Jurkat, Clone E6-1 (cell line): ENCODE measurements at regions not wholly inside any gene's neighbourhood (a gene's known extent, or its start where the extent isn't known, plus 50 kb on each side); places are given as distances from the start of the nearest gene placed in this dataset.
A peak's percentile ranks its signal among the peaks of the same experiment; 100 is the strongest.
"Not testable (repeated sequence)": the region's sequence is repeated elsewhere in the genome, so short reads cannot be mapped to it uniquely, and the experiment has no call there.

Experiments
- DNase-seq: peaks from one replicate; pipeline ENCODE4 v3.0.0-alpha.2; 2011; ENCODE audit warnings: low read depth, low spot score
- H3K4me3 ChIP-seq: 2 replicates; pipeline ENCODE4 v1.5.1; 2011; ENCODE audit warnings: mild to moderate bottlenecking, low read length, control low read depth, moderate library complexity

DNA sequence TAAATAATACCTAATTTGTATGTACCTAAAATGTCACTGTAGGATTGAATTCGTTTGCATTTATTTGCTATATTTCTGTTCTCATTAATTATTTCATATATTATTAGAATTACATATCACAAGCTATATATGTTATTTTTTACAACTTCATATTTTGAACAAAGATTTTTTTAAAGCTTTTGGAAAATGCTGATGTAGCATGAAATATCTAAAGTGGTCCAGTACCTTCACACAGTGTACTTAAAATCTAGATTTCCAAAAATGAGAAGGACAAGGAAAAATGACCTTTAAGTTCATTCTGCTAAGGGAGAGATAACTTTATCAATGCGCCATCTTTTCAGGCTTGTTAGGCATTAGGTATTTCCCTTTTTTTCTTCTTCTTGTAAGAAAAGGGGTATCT lies 71.8 kb downstream of the LARP7 start:
- no peak for DNase-seq
- H3K4me3 ChIP-seq, result no peak overlapping the region

DNA sequence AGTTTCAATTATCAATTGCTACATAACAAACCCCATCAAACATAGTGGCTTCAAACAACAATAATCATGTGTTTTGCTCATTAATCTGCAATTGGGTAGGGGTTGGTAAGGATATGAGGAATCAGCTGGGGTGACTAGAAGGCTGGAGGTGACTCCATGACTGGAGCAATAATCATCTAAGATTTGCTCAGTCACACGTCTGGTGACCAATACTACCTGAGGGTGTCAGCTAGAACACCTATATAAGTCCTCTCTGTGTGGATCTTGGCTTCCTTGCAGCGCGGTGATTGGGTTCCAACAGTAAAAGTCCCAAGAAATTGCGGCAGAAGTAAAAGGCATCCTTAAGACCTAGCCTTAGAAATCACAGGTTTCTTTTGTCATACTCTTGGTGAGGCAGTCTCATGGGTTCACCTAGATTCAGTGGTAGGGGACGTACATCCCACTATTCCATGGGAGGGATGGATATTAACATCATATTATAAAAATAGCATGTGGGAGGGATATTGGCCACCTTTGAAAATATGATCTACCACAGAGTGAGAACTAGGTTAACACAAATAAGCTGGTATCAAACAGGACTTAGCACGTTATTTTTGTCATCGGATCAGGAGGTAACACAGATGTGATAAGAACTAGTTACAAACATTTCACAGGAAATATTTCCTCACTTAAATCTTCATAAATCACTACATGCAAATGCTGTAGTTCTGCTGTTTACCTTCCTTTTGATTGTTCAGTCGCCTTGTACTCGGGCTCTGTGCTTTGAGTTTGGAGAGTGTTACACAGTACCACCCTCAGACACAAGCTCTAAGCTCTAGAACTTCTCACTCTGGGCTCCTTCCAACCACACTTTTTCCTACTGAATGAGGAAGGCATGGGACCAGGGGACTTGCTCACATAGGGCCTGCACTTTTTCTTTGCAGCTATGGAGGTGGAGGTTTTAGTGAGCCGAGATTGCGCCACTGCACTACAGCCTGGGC lies 78.3 kb downstream of the LARP7 start:
- no peak overlapping the region for H3K4me3 ChIP-seq
- DNase-seq, result no peak

DNA sequence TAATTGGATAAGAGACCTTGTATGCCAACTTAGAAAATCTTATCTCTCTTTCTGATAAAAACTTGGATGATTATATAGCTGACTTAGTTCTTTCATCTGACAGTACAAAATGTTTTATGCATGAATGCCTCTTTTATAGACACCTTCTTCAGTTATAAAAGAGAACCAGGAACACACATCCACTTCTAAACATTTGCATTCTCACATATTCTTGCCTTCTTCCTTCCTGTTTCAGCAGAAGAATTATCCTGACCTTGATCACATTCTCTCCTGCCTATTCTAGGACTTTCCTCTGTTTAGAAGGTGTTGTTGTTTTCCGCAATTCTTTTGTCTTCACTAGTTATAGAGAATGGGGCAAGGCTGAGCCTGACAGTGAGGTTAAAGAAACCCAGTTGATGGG lies 80.9 kb downstream of the LARP7 start:
- DNase-seq, result no peak
- no peak overlapping the region for H3K4me3 ChIP-seq

DNA sequence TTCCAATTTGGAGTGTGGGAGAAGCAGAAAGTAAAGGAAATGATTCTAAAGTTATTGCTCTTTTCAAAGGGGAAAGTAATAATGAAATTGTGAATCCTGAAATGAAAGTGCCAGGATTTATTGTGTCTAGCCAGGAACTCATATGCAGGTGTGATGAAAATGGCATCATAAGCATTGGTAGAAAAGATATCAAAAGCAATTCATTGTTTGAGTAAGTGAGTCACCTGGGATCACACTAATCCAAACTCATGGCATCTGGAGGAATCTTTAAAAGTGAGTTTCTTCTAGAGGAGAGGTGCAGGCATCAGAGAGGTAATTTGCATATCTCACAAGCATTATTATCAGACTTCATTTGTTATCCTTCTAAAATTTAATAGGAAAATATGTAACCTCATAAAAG lies 84.7 kb downstream of the LARP7 start:
- no peak for DNase-seq
- H3K4me3 ChIP-seq, result no peak overlapping the region

DNA sequence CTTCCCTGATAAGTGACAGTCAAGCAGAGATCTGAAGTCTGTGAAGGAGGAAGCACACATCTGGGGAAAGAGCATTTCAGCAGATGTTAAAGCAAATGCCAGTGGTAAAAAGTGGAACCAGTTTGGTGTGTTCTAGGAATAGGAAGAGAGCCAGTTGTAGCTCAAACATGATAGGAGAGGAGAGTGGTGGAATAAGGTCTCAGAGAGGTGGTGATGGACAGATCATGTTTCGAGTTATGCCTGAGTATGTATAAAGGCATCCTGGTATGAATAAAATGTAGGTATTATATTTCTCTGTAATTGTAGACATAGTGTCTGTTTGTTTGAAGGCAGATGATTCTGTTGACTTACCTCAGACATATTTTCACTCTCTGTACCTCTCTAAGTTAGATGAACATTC lies 89.1 kb downstream of the LARP7 start:
- H3K4me3 ChIP-seq, result no peak overlapping the region
- no peak for DNase-seq

DNA sequence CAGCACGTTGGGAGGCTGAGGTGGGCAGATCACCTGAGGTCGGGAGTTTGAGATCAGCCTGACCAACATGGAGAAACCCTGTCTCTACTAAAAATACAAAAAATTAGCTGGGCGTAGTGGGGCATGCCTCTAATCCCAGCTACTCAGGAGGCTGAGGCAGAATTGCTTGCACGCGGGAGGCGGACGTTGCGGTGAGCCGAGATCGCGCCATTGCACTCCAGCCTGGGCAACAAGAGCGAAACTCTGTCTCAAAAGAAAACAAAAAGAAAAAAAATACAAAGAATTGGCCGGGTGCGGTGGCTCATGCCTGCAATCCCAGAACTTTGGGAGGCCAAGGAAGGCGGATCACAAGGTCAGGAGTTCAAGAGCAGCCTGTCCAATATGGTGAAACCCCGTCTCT lies 90.8 kb downstream of the LARP7 start:
- DNase-seq, H3K4me3 ChIP-seq: not testable (repeated sequence)

DNA sequence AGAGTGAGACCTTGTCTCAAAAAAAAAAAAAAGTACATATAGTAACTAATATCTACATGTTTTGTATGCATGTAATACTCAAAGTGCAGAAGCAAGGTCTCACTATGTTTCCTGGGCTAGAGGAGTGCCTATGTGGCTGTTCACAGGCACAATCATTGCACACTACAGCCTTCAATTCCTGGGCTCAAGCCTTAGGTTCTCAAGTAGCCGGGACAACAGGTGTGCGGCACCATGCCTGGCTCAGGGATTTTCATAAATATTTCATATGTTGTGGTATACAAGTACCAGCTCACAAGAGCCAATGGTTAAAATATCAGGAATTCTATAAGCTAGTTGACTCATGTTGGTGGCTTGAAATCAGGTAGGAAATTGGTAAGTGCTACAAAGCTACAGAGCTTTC lies 94.8 kb downstream of the LARP7 start:
- no peak overlapping the region for H3K4me3 ChIP-seq
- no peak for DNase-seq

DNA sequence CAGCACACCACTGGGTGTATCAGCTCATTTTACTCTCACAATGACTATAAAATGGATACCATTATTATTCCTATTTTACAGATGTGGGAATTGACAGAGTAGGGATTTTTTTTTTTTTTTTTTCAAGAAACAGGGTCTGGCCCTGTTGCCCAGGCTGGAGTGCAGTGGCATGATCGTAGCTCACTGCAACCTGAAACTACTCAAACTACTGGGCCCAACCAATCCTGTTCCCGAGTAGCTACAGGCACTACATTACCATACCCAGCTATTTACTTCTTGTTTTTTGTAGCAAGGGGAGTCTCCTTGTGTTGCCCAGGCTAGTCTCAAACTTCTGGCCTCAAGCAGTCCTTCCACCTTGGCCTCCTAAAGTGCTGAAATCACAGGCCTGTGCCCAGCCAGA lies 95.2 kb downstream of the LARP7 start:
- no peak overlapping the region for H3K4me3 ChIP-seq
- no peak for DNase-seq

DNA sequence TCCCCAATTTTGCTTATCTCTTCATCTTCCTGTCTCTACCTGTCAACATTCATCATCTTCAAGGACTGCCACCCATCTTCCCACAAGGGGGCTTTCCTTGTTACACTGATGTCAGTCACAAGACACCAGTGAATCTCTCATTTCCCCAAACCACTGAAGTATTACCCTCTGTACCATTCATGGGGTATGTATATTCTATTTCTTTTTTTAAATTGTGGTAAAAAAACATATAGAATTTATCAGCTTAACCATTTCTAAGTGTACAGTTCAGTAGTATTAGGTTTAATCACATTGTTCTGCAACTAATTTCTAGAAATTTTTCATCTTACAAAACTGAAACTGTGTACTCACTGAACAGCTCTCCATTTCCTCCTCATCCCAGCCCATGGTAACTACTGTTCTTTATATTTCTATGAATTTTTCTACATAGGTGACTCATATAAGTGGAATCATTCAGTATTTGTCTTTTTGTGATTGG lies 98.6 kb downstream of the LARP7 start:
- no peak for DNase-seq
- H3K4me3 ChIP-seq, result no peak overlapping the region

DNA sequence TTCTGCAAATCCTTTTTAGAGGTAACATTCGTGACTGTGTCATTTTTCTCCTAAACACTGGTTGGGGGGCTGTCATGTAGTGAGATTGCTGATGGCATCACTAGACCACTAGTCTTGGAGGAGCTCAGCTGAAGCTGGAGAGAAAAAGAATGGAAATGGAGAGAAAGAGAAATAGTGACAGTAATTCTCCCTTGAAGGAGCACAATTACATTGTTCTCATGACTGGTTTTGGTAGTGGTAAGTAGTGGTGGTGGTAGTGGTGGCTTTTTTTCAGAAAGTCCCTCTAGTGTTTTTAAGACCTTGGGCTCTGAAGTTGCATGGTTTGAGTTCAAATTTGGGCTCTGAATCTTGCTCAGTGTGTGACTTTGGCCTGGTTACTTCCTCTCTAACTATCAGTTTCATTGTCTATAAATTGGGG lies 99.8 kb downstream of the LARP7 start:
- H3K4me3 ChIP-seq, result no peak overlapping the region
- no peak for DNase-seq

DNA sequence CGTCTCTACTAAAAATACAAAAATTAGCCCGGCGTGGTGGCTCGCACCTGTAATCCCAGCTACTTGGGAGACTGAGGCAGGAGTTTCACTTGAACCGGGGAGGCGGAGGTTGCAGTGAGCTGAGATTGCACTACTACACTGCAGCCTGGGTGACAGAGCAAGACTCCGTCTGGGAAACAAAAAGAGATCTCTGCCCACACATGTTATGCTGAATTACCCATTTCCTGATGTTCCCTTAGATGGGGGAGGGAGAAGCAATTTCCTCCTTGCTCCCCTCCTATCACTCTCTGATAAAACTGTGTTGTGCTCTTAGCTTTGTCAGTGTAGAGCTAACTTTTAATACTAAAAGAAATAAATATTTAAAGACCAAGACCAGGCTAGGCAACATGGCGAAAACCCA lies 102.5 kb downstream of the LARP7 start:
- H3K4me3 ChIP-seq, result no peak overlapping the region
- no peak for DNase-seq

DNA sequence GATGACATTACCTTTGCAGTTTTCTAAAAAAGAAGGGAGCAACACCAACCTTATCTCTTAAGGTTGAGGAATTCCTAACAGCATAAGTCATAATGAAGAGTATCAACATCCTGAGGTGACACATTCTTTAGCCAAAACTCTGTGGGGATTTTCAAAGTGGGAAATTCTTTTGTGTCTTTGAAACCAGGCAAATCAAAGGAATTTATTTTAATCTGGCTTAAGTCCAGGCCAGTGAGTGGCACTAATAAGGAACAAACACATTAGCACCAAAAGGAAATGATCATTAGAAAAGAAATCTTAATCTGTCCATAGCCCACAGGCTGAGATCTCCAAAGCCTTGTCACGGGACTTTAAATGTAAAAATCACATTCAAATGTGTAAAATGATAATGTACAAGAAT lies 110.1 kb downstream of the LARP7 start:
- no peak for DNase-seq
- no peak overlapping the region for H3K4me3 ChIP-seq

DNA sequence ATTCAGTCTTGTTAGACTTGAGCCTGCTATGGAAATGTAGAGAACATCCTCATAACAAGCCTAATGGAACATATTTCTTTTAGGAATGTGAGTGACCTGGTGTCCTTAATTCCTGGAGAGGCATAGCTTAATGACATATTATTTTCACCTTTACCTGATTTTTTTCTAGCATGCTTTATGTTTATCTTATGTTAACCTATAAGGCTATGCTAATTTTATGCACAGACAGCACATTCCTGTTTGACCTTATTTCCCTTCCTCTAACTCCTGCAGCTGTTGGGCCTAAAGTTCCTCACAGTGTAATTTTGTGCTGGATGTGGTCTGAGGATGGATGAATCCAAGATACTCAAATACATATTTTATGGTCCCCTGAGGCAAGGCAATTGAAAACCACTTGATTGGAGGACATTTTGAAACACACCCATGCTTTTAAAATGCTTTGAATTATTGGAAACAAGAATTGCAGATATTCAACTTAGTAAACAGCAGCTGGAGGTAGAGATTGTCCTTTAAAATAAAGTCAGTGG lies 111.5 kb downstream of the LARP7 start:
- DNase-seq, result no peak
- no peak overlapping the region for H3K4me3 ChIP-seq

DNA sequence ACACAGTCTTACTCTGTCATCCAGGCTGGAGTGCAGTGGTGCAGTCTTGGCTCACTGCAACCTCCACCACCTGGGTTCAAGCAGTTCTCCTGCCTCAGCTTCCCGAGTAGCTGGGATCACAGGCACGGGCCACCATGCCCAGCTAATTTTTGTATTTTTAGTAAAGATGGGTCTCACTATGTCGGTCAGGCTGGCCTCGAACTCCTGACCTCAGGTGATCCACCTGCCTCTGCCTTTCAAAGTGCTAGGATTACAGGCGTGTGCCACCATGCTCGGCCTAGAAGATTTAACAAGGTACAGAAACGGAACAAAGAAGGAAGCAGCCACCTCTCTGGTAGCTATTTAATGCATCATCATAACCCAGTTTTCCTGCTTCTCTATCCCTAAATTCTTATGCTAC lies 113.8 kb downstream of the LARP7 start:
- not testable (repeated sequence) for DNase-seq, H3K4me3 ChIP-seq

DNA sequence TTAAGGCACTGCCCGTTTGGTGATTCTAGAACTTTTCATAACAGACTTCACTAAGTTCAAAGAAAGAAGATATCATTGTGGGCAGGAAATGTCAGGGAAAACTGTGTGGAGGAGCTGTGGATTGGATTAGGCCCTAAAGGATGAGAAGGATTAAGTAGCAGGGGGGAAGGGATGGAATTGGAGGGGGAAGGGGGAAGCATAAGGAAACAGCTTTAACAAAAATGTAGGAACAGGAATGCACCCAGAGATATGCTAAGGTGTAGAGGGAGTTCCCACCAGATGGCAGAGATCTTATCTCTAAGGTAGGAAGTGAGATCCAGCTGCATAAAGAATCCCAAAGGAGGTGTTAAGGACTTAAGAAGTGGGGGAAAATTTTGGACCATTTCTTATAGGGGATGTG lies 114.5 kb downstream of the LARP7 start:
- DNase-seq, result no peak
- no peak overlapping the region for H3K4me3 ChIP-seq

DNA sequence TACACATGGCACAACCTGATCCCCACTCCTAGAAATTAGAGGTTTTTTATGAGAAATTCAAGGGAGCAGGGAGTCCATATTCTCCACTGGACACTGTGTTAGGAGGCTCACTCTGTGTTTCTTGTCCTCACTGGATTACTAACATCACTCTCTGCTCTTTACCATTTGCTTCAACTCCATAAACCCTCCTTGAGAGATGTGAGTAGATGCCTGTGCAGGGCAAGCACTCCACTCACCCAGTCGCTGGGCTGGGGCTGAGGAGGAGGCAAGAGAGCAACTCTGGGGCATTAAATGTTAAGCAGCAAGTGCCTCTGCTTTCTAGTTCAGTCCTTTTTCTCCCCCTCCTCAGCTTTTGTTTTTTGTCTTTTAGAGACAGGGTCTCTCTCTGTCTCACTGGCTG lies 115.1 kb downstream of the LARP7 start:
- H3K4me3 ChIP-seq, result no peak overlapping the region
- no peak for DNase-seq

DNA sequence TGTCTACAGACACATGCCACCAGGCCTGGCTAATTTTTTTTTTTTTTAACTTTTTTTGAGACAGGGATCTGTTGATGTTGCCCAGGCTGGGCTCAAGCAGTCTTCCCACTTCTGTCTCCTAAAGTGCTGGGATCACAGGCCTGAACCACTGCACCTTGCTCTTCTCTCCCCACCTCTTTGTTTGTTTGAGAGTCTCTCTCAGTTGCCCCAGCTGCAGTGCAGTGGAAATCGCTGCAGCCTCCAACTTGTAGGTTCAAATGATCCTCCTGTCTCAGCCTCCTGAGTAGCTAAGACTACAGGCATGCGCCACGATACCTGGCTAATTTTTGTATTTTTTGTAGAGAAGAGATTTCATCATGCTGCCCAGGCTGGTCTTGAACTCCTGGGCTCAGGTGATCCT lies 115.6 kb downstream of the LARP7 start:
- H3K4me3 ChIP-seq, result no peak overlapping the region
- no peak for DNase-seq

DNA sequence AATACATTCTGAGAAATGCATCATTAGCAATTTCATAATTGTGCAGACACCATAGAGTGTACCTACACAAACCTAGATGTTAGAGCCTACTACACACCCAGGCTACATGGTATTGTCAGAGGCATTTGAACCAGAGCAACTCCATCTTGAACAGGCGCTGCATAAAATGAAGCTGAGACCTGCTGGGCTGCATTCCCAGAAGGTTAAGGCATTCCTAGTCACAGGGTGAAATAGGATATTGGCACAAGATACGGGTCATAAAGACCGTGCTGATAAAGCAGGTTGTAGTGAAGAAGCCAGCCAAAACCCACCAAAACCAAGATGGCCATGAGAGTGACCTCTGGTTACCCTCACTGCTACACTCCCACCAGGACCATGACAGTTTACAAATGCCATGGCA lies 116.4 kb downstream of the LARP7 start:
- H3K4me3 ChIP-seq, result no peak overlapping the region
- DNase-seq, result no peak

DNA sequence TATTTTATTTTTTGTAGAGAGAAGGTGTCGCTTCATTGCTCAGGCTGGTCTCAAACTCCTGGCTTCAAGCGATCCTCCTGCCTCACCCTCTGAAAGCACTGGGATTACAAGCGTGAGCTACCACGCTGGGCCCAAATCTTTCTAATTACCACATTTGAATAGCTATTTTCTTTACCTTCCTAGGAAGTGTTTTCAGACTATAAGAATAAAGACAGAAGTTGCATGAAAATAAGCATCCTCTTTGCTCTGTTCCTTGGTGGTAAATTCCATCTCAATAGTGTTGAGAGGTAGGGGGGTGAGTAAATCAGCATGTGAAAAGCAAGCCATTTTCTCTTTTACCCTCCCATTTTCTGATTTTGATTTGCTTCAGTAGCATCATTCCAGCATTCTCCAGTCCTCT lies 122.4 kb downstream of the LARP7 start:
- no peak overlapping the region for H3K4me3 ChIP-seq
- DNase-seq, result no peak

DNA sequence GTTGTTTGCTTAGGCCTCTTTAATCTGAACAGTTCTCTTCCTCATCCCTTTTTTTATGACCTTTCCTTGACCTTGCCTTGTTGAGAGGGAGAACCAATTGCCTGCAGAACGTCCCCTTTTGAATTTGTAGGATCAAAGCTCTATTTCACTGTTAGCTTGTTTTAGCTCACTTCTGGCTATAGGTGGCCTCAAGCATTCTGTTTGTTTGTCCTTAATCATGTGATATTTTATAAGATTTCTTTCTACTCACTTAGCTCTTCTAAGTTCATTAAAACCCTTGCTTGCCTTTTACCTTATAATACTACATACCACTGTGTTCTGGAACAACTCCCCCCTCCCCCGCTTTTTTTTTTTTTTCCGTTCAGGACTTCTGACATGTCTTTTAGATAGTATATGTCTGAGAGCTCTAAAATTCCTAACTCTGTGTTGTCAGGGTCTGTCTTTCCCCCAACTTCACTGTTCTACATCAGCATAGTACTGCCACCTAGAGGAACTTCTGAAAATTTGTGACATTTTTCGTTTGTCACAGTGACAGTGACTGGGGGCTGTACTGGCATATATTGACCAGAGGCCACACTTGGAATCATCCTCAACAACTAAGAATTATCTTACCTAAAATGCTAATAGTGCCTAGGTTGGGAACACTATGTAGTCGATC lies 128.5 kb downstream of the LARP7 start:
- DNase-seq, result peak; percentile 29

More for the DNA sequence above, 128.5 kb downstream of the LARP7 start:
- H3K4me3 ChIP-seq, result no peak overlapping the region
